ENCODE measurements at regions not wholly inside any gene's neighbourhood (a gene's known extent, or its start where the extent isn't known, plus 50 kb on each side); places are given as distances from the start of the nearest gene placed in this dataset.

GRCh38 chr5:152260940-152261339 lies 144.1 kb downstream of the NMUR2 start:
- TF ChIP-seq, protein P1, sequence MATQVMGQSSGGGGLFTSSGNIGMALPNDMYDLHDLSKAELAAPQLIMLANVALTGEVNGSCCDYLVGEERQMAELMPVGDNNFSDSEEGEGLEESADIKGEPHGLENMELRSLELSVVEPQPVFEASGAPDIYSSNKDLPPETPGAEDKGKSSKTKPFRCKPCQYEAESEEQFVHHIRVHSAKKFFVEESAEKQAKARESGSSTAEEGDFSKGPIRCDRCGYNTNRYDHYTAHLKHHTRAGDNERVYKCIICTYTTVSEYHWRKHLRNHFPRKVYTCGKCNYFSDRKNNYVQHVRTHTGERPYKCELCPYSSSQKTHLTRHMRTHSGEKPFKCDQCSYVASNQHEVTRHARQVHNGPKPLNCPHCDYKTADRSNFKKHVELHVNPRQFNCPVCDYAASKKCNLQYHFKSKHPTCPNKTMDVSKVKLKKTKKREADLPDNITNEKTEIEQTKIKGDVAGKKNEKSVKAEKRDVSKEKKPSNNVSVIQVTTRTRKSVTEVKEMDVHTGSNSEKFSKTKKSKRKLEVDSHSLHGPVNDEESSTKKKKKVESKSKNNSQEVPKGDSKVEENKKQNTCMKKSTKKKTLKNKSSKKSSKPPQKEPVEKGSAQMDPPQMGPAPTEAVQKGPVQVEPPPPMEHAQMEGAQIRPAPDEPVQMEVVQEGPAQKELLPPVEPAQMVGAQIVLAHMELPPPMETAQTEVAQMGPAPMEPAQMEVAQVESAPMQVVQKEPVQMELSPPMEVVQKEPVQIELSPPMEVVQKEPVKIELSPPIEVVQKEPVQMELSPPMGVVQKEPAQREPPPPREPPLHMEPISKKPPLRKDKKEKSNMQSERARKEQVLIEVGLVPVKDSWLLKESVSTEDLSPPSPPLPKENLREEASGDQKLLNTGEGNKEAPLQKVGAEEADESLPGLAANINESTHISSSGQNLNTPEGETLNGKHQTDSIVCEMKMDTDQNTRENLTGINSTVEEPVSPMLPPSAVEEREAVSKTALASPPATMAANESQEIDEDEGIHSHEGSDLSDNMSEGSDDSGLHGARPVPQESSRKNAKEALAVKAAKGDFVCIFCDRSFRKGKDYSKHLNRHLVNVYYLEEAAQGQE (IDR thresholded peaks at IDR 0.05; ENCODE audit: low read depth), result no peak
- TF ChIP-seq MAX (IDR thresholded peaks at IDR 0.05) (no peak), CEBPB (IDR thresholded peaks at IDR 0.05) (no peak), EGR1 (IDR thresholded peaks at IDR 0.05) (no peak), CREB1 (IDR thresholded peaks at IDR 0.05; ENCODE audit: low read depth) (no peak), RAD21 (IDR thresholded peaks at IDR 0.05; ENCODE audit: low read depth) (no peak), ZBTB7A (IDR thresholded peaks at IDR 0.05; ENCODE audit: low read depth) (no peak), FOXM1 (IDR thresholded peaks at IDR 0.05; ENCODE audit: borderline replicate concordance, low read depth) (no peak), NFIC (IDR thresholded peaks at IDR 0.05) (no peak), TAF1 (IDR thresholded peaks at IDR 0.05; ENCODE audit: low read depth) (no peak), EP300 (IDR thresholded peaks at IDR 0.05; ENCODE audit: borderline replicate concordance) (no peak), YY1 (IDR thresholded peaks at IDR 0.05; ENCODE audit: low read depth) (no peak)

All from Ishikawa (cell line).